ENCODE measurements at regions not wholly inside any gene's neighbourhood (a gene's known extent, or its start where the extent isn't known, plus 50 kb on each side); places are given as distances from the start of the nearest gene placed in this dataset.

GRCh38 chr4:145347684-145348083 is 134.0 kb upstream of the SMAD1 start:
- FAIRE-seq (no peak), DNase-seq (ENCODE audit: low read depth) (no peak)
- H3K27me3 ChIP-seq (ENCODE audit: control insufficient read depth, insufficient read depth, low read length), result no peaks in the 10 kb centered on the region
- no peaks in the 10 kb centered on the region for H3K36me3 ChIP-seq (ENCODE audit: control insufficient read depth, insufficient read depth, low read length)
- H3K4me3 ChIP-seq (ENCODE audit: low read depth, low read length), result no peak overlapping the region
- TF ChIP-seq CTCF (IDR thresholded peaks at IDR 0.05; ENCODE audit: insufficient read depth, low read length, severe bottlenecking), result no peak

GRCh38 chr4:145346081-145346480 is 135.6 kb upstream of the SMAD1 start:
- Histone ChIP-seq H3K27me3 (ENCODE audit: control insufficient read depth, insufficient read depth, low read length) (no peaks in the 10 kb centered on the region), H3K4me3 (ENCODE audit: low read depth, low read length) (no peak overlapping the region), H3K36me3 (ENCODE audit: control insufficient read depth, insufficient read depth, low read length) (no peaks in the 10 kb centered on the region)
- TF ChIP-seq CTCF (IDR thresholded peaks at IDR 0.05; ENCODE audit: insufficient read depth, low read length, severe bottlenecking), result no peak
- DNase-seq (ENCODE audit: low read depth), result no peak
- FAIRE-seq, result no peak

- Histone ChIP-seq H3K27me3 (ENCODE audit: control insufficient read depth, insufficient read depth, low read length) (no peaks in the 10 kb centered on the region), H3K36me3 (ENCODE audit: control insufficient read depth, insufficient read depth, low read length) (no peaks in the 10 kb centered on the region), H3K4me3 (ENCODE audit: low read depth, low read length) (no peak overlapping the region)
- no peak for DNase-seq (ENCODE audit: low read depth)
- FAIRE-seq, result no peak
- no peak for TF ChIP-seq CTCF (IDR thresholded peaks at IDR 0.05; ENCODE audit: insufficient read depth, low read length, severe bottlenecking)
Measured at GRCh38 chr4:145345401-145345800, 136.3 kb upstream of the SMAD1 start.

GRCh38 chr4:145341381-145341780 is 140.3 kb upstream of the SMAD1 start:
- Histone ChIP-seq H3K27me3 (ENCODE audit: control insufficient read depth, insufficient read depth, low read length) (no peaks in the 10 kb centered on the region), H3K4me3 (ENCODE audit: low read depth, low read length) (no peak overlapping the region), H3K36me3 (ENCODE audit: control insufficient read depth, insufficient read depth, low read length) (no peaks in the 10 kb centered on the region)
- no peak for TF ChIP-seq CTCF (IDR thresholded peaks at IDR 0.05; ENCODE audit: insufficient read depth, low read length, severe bottlenecking)
- DNase-seq (ENCODE audit: low read depth) (no peak), FAIRE-seq (no peak)

GRCh38 chr4:145340071-145340675 is 141.5 kb upstream of the SMAD1 start:
- no peak for FAIRE-seq

More at GRCh38 chr4:145340071-145340675, 141.5 kb upstream of the SMAD1 start:
- DNase-seq (ENCODE audit: low read depth), result no peak
- H3K36me3 ChIP-seq (ENCODE audit: control insufficient read depth, insufficient read depth, low read length), result no peaks in the 10 kb centered on the region
- H3K4me3 ChIP-seq (ENCODE audit: low read depth, low read length), result no peak overlapping the region
- no peak for TF ChIP-seq CTCF (IDR thresholded peaks at IDR 0.05; ENCODE audit: insufficient read depth, low read length, severe bottlenecking)
- no peaks in the 10 kb centered on the region for H3K27me3 ChIP-seq (ENCODE audit: control insufficient read depth, insufficient read depth, low read length)
